Central memory CD8-positive, alpha-beta T cell (primary cell): ENCODE measurements at regions not wholly inside any gene's neighbourhood (a gene's known extent, or its start where the extent isn't known, plus 50 kb on each side); places are given as distances from the start of the nearest gene placed in this dataset.

ENCODE experiments used
- ATAC-seq: fragments of 150-1000 bp; cut with Tn5 transposase; replicated peaks from 2 replicates; pipeline ENCODE4 v1.10.0; 2022; ENCODE audit warnings: mild to moderate bottlenecking, moderate FRiP score, moderate number of reproducible peaks; ENCODE audit not compliant: poor library complexity, severe bottlenecking; ENCODE audit errors: extremely low read depth
- DNase-seq, 2 donors: peaks; one replicate each; pipeline ENCODE4 v3.0.0; 2021; ENCODE audit warnings: low spot score in 2 of 2
- H3K27ac Mint-ChIP-seq: one replicate; pipeline ENCODE4 v1.8.0; 2022; ENCODE audit warnings: low read depth, mild to moderate bottlenecking, moderate library complexity, mixed read lengths
- H3K27me3 Mint-ChIP-seq: one replicate; pipeline ENCODE4 v1.8.0; 2022; ENCODE audit warnings: mixed read lengths
- H3K36me3 Mint-ChIP-seq: one replicate; pipeline ENCODE4 v1.8.0; 2022; ENCODE audit warnings: mild to moderate bottlenecking, moderate library complexity, mixed read lengths; ENCODE audit not compliant: insufficient read depth
- H3K4me1 Mint-ChIP-seq: one replicate; pipeline ENCODE4 v1.8.0; 2022; ENCODE audit warnings: mixed read lengths
- H3K4me3 Mint-ChIP-seq: one replicate; pipeline ENCODE4 v1.8.0; 2022; ENCODE audit warnings: mild to moderate bottlenecking, moderate library complexity, mixed read lengths
- H3K9me3 Mint-ChIP-seq: one replicate; pipeline ENCODE4 v1.8.0; 2022; ENCODE audit warnings: mixed read lengths

DNA sequence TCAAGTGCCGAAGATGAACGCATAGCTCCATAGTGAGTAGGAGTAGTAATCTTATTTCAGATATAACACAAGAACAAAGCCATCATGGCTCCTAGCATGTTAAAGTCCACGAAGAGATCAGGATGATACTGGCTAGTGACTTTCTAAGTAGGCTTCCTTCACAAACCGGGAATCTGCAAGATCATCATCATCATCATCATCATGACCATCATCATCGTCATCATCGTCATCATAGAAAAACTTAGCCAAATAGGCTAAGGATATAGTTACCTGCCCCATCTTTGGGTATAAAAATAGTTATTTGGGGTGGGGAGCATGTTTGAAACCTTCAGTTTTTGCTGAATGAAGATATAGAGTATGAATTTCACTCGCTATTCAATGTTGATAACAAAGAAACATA lies 57.9 kb downstream of the PYDC2 start:
- peaks cover 9% of the 10 kb centered on the region for H3K9me3 Mint-ChIP-seq
- no peak for ATAC-seq
- DNase-seq: no peak
- H3K36me3 Mint-ChIP-seq: no peaks in the 10 kb centered on the region
- no peak overlapping the region for H3K27ac Mint-ChIP-seq
- no peak overlapping the region for H3K4me3 Mint-ChIP-seq
- no peaks in the 10 kb centered on the region for H3K4me1 Mint-ChIP-seq
- H3K27me3 Mint-ChIP-seq: no peaks in the 10 kb centered on the region

DNA sequence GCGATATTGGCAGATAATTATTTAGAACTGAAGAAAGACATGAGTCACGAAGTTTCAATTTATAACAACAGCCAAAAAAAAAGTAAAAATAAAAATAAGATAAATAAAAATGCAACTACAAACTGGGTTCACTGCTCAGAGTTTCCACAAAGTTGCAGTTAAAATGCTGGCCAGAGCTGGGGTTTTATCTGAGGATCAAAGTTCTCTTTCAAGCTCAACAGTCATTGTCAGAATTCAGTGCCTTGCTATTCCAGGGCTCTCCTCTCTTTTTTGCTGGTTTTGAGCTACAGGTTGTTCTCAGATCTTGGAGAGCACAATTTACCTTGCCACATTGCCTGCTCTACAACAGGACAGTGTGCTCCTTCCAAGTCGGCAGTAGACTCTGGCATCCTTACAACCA lies 60.1 kb downstream of the PYDC2 start:
- Mint-ChIP-seq H3K4me3 (no peak overlapping the region), H3K27ac (no peak overlapping the region), H3K27me3 (no peaks in the 10 kb centered on the region), H3K4me1 (no peaks in the 10 kb centered on the region), H3K9me3 (peaks cover 9% of the 10 kb centered on the region), H3K36me3 (no peaks in the 10 kb centered on the region)
- DNase-seq (no peak), ATAC-seq (no peak)

GRCh38 chr3:191523148-191523547 lies 62.2 kb downstream of the PYDC2 start:
- H3K27me3 Mint-ChIP-seq: no peaks in the 10 kb centered on the region
- no peaks in the 10 kb centered on the region for H3K4me1 Mint-ChIP-seq
- H3K9me3 Mint-ChIP-seq: peaks cover 13% of the 10 kb centered on the region
- ATAC-seq (no peak), DNase-seq (no peak)
- H3K36me3 Mint-ChIP-seq: no peaks in the 10 kb centered on the region
- no peak overlapping the region for H3K27ac Mint-ChIP-seq
- H3K4me3 Mint-ChIP-seq: no peak overlapping the region

DNA sequence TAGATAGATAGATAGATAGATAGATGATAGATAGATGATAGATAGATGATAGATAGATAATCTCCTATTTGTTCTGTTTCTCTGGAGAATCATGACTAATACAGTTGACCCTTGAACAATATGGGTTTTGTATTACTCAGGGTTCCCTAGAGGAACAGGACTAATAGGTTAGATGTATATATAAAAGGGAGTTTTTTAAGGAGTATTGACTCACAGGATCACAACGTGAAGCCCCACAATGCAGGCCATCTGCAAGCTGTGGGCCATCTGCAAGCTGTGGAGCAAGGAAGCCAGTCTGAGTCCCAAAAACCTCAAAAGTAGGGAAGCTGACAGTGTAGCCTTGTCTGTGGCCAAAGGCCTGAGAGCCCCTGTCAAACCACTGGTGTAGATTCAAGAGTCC lies 67.6 kb downstream of the PYDC2 start:
- DNase-seq: no peak
- no peak for ATAC-seq
- no peaks in the 10 kb centered on the region for H3K27me3 Mint-ChIP-seq
- no peak overlapping the region for H3K4me3 Mint-ChIP-seq
- no peak overlapping the region for H3K27ac Mint-ChIP-seq
- no peaks in the 10 kb centered on the region for H3K36me3 Mint-ChIP-seq
- no peaks in the 10 kb centered on the region for H3K4me1 Mint-ChIP-seq
- peaks cover 16% of the 10 kb centered on the region for H3K9me3 Mint-ChIP-seq

DNA sequence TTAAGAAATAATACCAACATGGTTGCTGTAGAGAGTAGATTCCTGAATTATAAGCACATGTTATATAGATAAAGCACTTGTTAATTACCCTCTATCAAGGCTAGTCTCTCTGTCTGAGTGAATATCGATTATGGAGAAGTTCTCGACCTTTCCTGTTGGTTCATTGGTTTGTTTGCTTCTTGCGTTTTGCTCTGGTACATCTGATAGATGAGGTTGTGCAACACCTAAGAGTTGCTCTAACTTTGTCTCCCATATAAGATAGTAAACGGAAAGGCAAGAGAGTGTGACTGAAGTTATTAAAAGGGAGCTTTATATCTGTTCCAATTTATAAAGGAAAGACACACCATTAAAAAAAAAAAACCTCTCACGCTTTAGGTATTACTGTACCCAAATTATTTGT lies 69.0 kb downstream of the PYDC2 start:
- Mint-ChIP-seq H3K27ac (no peak overlapping the region), H3K9me3 (peaks cover 16% of the 10 kb centered on the region), H3K4me1 (no peaks in the 10 kb centered on the region), H3K36me3 (no peaks in the 10 kb centered on the region), H3K27me3 (no peaks in the 10 kb centered on the region), H3K4me3 (no peak overlapping the region)
- DNase-seq (no peak), ATAC-seq (no peak)

DNA sequence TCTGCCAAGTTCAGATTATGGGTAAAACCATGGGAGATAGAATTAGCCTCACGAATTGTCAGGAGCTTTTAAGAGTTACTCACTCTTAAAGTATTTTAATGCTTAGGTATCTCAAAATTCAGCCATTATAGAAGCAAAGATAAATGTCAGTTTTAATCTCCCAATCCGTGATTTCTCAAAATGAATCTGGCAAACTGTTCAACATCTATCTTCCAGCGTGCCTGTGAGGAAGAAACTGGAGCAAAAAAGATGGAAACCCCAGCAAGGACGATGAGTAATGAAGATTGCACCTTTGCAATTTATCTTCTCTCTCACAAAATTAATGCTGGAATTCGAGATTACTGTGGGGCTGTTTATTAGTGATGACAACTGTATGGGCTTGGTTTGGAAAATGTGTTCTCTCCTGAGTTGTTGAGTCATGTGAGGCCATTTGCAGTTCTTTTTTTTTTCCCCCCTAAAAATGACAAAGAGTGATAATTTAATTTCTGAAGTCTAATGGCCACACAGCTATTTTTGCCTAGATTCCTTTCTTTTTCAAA lies 70.5 kb downstream of the PYDC2 start:
- DNase-seq (no peak), ATAC-seq (no peak)
- Mint-ChIP-seq H3K4me1 (no peaks in the 10 kb centered on the region), H3K36me3 (no peaks in the 10 kb centered on the region), H3K9me3 (peaks cover 19% of the 10 kb centered on the region), H3K4me3 (no peak overlapping the region), H3K27ac (no peak overlapping the region), H3K27me3 (no peaks in the 10 kb centered on the region)

GRCh38 chr3:191543018-191543417 lies 82.1 kb downstream of the PYDC2 start:
- no peaks in the 10 kb centered on the region for H3K27me3 Mint-ChIP-seq
- peaks cover 28% of the 10 kb centered on the region for H3K9me3 Mint-ChIP-seq
- no peak overlapping the region for H3K4me3 Mint-ChIP-seq
- H3K36me3 Mint-ChIP-seq: no peaks in the 10 kb centered on the region
- no peak overlapping the region for H3K27ac Mint-ChIP-seq
- ATAC-seq (no peak), DNase-seq (no peak)
- no peaks in the 10 kb centered on the region for H3K4me1 Mint-ChIP-seq

- ATAC-seq: no peak
- no peak for DNase-seq
- H3K27me3 Mint-ChIP-seq: no peaks in the 10 kb centered on the region
- H3K4me3 Mint-ChIP-seq: no peak overlapping the region
- H3K36me3 Mint-ChIP-seq: no peaks in the 10 kb centered on the region
- H3K4me1 Mint-ChIP-seq: no peaks in the 10 kb centered on the region
- peaks cover 30% of the 10 kb centered on the region for H3K9me3 Mint-ChIP-seq
- H3K27ac Mint-ChIP-seq: no peak overlapping the region
These were observed 82.9 kb downstream of the PYDC2 start for GRCh38 chr3:191543897-191544296.

- no peaks in the 10 kb centered on the region for H3K4me1 Mint-ChIP-seq
- H3K36me3 Mint-ChIP-seq: no peaks in the 10 kb centered on the region
- DNase-seq (no peak), ATAC-seq (no peak)
- H3K27ac Mint-ChIP-seq: no peak overlapping the region
- no peaks in the 10 kb centered on the region for H3K27me3 Mint-ChIP-seq
- H3K9me3 Mint-ChIP-seq: peaks cover 26% of the 10 kb centered on the region
- no peak overlapping the region for H3K4me3 Mint-ChIP-seq
These were observed 88.4 kb downstream of the PYDC2 start for GRCh38 chr3:191549357-191549756.

DNA sequence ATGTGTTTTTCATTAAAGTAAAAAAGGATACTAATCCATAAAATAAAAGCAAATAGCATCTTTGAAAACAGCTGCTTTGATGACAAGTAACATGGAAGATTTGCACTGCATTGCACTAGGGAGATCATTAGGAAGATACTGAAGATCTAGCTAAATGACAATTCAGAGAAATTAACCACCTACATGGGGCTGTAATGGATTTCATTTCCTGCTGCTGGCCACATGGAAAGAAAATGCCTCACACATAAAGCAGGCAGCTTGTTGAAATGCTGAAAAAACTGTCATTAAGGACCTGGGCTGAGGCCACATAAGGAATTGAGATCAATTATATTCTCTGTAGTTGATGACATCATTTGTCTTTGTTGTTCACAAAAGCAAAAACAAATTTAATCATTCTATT lies 94.1 kb downstream of the PYDC2 start:
- no peaks in the 10 kb centered on the region for H3K36me3 Mint-ChIP-seq
- no peak overlapping the region for H3K4me3 Mint-ChIP-seq
- H3K27ac Mint-ChIP-seq: no peak overlapping the region
- ATAC-seq: no peak
- no peak for DNase-seq
- no peaks in the 10 kb centered on the region for H3K27me3 Mint-ChIP-seq
- no peaks in the 10 kb centered on the region for H3K4me1 Mint-ChIP-seq
- peaks cover 16% of the 10 kb centered on the region for H3K9me3 Mint-ChIP-seq

- no peak for ATAC-seq
- H3K27ac Mint-ChIP-seq: no peak overlapping the region
These were observed 96.4 kb downstream of the PYDC2 start for GRCh38 chr3:191557322-191557721.

DNA sequence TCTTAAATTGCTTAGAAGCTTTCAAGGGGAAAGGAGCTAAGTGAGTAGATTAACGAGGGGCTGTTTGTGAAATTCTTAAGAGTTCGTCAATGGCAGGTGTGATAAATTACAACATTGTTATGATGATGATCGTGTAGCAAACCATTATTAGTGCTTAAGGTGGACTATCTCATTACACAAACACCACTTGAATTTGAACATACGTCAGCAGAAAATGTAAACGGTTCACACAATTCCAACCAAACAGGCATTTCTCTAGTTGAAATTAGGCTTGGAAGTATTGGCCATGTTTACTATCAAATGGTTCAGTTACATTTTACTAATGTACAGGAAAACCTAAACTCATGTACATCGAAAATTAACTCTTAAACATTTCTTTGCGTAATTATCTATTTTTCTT lies 102.8 kb downstream of the PYDC2 start:
- Mint-ChIP-seq H3K36me3 (no peaks in the 10 kb centered on the region), H3K27me3 (no peaks in the 10 kb centered on the region), H3K9me3 (peaks cover 25% of the 10 kb centered on the region), H3K4me1 (no peaks in the 10 kb centered on the region), H3K4me3 (no peak overlapping the region), H3K27ac (no peak overlapping the region)
- DNase-seq: no peak
- no peak for ATAC-seq

More at GRCh38 chr3:191557322-191557721, 96.4 kb downstream of the PYDC2 start:
- no peak for DNase-seq
- no peak overlapping the region for H3K4me3 Mint-ChIP-seq
- peaks cover 21% of the 10 kb centered on the region for H3K9me3 Mint-ChIP-seq
- no peaks in the 10 kb centered on the region for H3K27me3 Mint-ChIP-seq
- H3K36me3 Mint-ChIP-seq: no peaks in the 10 kb centered on the region
- no peaks in the 10 kb centered on the region for H3K4me1 Mint-ChIP-seq

DNA sequence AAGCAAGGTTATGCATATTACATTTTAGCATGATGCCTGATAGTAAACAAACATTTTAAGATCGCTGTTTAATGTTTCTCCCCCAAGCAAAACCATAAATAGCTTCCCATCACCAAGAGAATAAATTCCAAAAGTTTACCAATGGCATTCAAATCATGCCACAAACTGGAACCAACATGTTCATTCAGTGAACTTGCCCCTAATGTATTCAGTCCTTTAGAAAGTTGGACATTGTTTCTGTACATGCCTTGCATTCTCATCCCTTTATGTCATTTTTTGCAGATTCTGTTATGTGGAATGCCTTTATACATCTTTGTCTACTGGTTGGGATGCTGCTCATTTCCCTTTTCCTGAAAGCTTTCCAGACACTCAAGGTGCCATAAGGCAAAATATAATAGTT lies 105.5 kb downstream of the PYDC2 start:
- Mint-ChIP-seq H3K27me3 (no peaks in the 10 kb centered on the region), H3K4me3 (no peak overlapping the region), H3K36me3 (no peaks in the 10 kb centered on the region), H3K9me3 (peaks cover 26% of the 10 kb centered on the region), H3K4me1 (no peaks in the 10 kb centered on the region), H3K27ac (no peak overlapping the region)
- DNase-seq (no peak), ATAC-seq (no peak)

- no peaks in the 10 kb centered on the region for H3K4me1 Mint-ChIP-seq
- no peak overlapping the region for H3K27ac Mint-ChIP-seq
- no peaks in the 10 kb centered on the region for H3K36me3 Mint-ChIP-seq
- DNase-seq: no peak
- peaks cover 28% of the 10 kb centered on the region for H3K9me3 Mint-ChIP-seq
- H3K4me3 Mint-ChIP-seq: no peak overlapping the region
- H3K27me3 Mint-ChIP-seq: no peaks in the 10 kb centered on the region
- no peak for ATAC-seq
These were observed 107.2 kb downstream of the PYDC2 start for GRCh38 chr3:191568206-191568605.
